Bronchial epithelial cell (primary cell): ENCODE measurements at regions not wholly inside any gene's neighbourhood (a gene's known extent, or its start where the extent isn't known, plus 50 kb on each side); places are given as distances from the start of the nearest gene placed in this dataset.

Experiments used
- DNase-seq: peaks from one replicate; pipeline ENCODE4 v3.0.0-alpha.2; 2010; ENCODE audit warnings: low read depth
- FAIRE-seq: peaks from 2 replicates; lab custom pipeline; 2011; peaks lifted over from hg19 to GRCh38; lab: Jason Lieb, UNC
- H3K27me3 ChIP-seq: 2 replicates; pipeline ENCODE4 v1.5.1; 2011; ENCODE audit warnings: low read length; ENCODE audit not compliant: control insufficient read depth, insufficient read depth
- H3K36me3 ChIP-seq: 2 replicates; pipeline ENCODE4 v1.5.1; 2011; ENCODE audit warnings: low read length; ENCODE audit not compliant: control insufficient read depth, insufficient read depth
- H3K4me3 ChIP-seq: 2 replicates; pipeline ENCODE4 v1.5.1; 2011; ENCODE audit warnings: mild to moderate bottlenecking, low read depth, low read length, control low read depth
- CTCF ChIP-seq: IDR thresholded peaks from 2 replicates; pipeline ENCODE4 v1.5.1; 2011; ENCODE audit warnings: mild to moderate bottlenecking, moderate library complexity, low read length, control low read depth, inconsistent platforms; ENCODE audit not compliant: insufficient read depth, severe bottlenecking

GRCh38 chr11:116537121-116537520 lies 235.7 kb downstream of the BUD13 start:
- Histone ChIP-seq H3K4me3 (no peak overlapping the region), H3K27me3 (no peaks in the 10 kb centered on the region), H3K36me3 (no peaks in the 10 kb centered on the region)
- FAIRE-seq = no peak
- DNase-seq = no peak
- TF ChIP-seq CTCF = no peak

GRCh38 chr11:116536416-116536815 lies 236.4 kb downstream of the BUD13 start:
- Histone ChIP-seq H3K36me3 (no peaks in the 10 kb centered on the region), H3K4me3 (no peak overlapping the region), H3K27me3 (no peaks in the 10 kb centered on the region)
- DNase-seq (no peak), FAIRE-seq (no peak)
- no peak for TF ChIP-seq CTCF

DNA sequence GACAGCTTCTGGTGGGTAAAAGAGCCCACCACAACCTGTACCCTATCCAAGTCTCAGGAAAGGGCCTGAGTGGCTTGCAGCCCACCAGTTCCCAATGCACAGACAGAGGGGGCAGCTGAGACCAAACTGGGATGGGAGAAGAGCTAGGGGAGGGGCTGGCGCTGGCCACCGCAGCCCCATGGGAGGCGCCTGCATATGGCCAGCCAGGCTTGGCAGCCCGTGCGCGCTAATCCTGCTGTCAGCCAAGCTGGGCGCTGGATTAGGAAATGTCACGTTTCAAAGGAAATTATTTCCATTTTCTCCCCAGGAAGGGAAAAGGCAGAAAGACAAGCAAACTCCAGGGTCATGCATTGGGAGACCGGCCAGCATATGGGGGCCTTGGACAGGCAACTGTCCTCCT lies 236.8 kb downstream of the BUD13 start:
- no peak overlapping the region for H3K4me3 ChIP-seq
- DNase-seq (no peak), FAIRE-seq (no peak)
- TF ChIP-seq CTCF = no peak
- no peaks in the 10 kb centered on the region for H3K36me3 ChIP-seq
- H3K27me3 ChIP-seq = no peaks in the 10 kb centered on the region

GRCh38 chr11:116535120-116535519 lies 237.7 kb downstream of the BUD13 start:
- TF ChIP-seq CTCF = no peak
- DNase-seq = no peak
- H3K4me3 ChIP-seq = no peak overlapping the region
- H3K36me3 ChIP-seq = no peaks in the 10 kb centered on the region
- no peaks in the 10 kb centered on the region for H3K27me3 ChIP-seq
- FAIRE-seq = no peak

DNA sequence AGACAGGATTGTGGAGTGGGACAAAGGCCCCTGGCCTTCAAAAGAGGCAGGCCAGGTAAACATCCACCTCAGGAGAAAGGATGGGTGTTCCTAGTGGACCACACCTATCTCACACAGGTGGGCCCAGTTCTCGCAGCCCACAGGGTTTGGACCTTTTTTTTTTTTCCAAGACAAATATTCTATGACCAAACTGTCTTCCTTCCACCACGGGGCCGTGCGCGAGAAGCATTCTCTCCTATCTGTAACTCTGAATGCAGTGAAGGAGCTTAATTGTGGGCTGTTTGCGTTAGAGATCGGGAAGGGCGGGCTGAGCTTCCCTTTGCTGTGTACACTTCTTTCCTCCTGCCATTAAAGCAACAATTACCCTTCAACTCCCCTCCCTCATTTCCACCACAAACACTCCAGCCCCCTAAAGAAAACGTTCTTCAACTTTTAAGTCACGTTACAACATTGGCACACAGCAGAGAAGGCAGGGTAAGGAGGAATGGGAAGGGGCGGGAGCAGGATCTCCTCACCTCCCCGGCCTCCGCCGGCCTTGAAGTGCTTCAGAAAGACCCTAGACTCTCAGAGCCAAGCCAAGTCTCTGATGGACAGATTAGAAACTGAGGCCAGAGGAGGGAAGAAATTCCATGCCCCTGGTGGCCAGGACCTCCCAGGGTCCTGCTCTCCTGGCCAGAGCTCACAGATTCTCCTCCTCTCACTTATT lies 238.4 kb downstream of the BUD13 start:
- H3K27me3 ChIP-seq = no peaks in the 10 kb centered on the region
- DNase-seq = no peak
- no peak for FAIRE-seq

More for the DNA sequence above, 238.4 kb downstream of the BUD13 start:
- Histone ChIP-seq H3K36me3 (no peaks in the 10 kb centered on the region), H3K4me3 (no peak overlapping the region)
- TF ChIP-seq CTCF = no peak
